IMR-90 (cell line): ENCODE measurements at regions not wholly inside any gene's neighbourhood (a gene's known extent, or its start where the extent isn't known, plus 50 kb on each side); places are given as distances from the start of the nearest gene placed in this dataset.

Experiments
- ATAC-seq: fragments of 200-7000 bp; cut with Tn5 transposase; 2 replicates; pipeline ENCODE4 v1.9.1; 2020; ENCODE audit warnings: low read depth, mild to moderate bottlenecking, moderate library complexity
- BruUV-seq: library from RNA; stranded (reverse); fragments of 400-500 nt; replicated peaks from 2 replicates; lab custom pipeline; 2021; lab: Mats Ljungman, UMichigan
- CTCF ChIA-PET: fragments of 300-600 bp; formaldehyde crosslinking; extraction: SDS; loops from one replicate; lab custom pipeline; 2021; ENCODE audit warnings: antibody characterized with exemption; lab: Yijun Ruan, JAX
- POLR2A ChIA-PET: fragments of 300-600 bp; sonication (Branson Sonifier 250); formaldehyde crosslinking; loops from one replicate; lab custom pipeline; 2022; ENCODE audit warnings: antibody characterized with exemption; ENCODE audit not compliant: unreplicated experiment; lab: Charles Lee
- DNase-seq: peaks from one replicate; pipeline ENCODE4 v3.0.0; 2013
- H2AFZ ChIP-seq: replicated peaks from 2 replicates; pipeline ENCODE3; 2013; ENCODE audit warnings: low read length, mild to moderate bottlenecking; ENCODE audit not compliant: poor library complexity
- H2AK5ac ChIP-seq: 2 replicates; pipeline ENCODE4 v1.6.1; 2013; ENCODE audit warnings: low read depth, low read length, inconsistent platforms
- H2AK9ac ChIP-seq: replicated peaks from 2 replicates; pipeline ENCODE3; 2013; ENCODE audit warnings: mild to moderate bottlenecking, low read depth, low read length, moderate library complexity; ENCODE audit not compliant: poor library complexity
- H2BK120ac ChIP-seq: 2 replicates; pipeline ENCODE4 v1.6.1; 2013; ENCODE audit warnings: low read depth, low read length, inconsistent platforms
- H2BK15ac ChIP-seq: 3 replicates; pipeline ENCODE4 v1.6.1; 2013; ENCODE audit warnings: low read depth, low read length, inconsistent platforms
- H2BK20ac ChIP-seq: 2 replicates; pipeline ENCODE4 v1.6.1; 2013; ENCODE audit warnings: low read depth, mild to moderate bottlenecking, inconsistent platforms, low read length, moderate library complexity
- H2BK5ac ChIP-seq: 2 replicates; pipeline ENCODE4 v1.6.1; 2013; ENCODE audit warnings: mild to moderate bottlenecking, low read depth, low read length, inconsistent platforms; ENCODE audit not compliant: poor library complexity, severe bottlenecking
- H3K14ac ChIP-seq: replicated peaks from 2 replicates; pipeline ENCODE4 v1.6.1; 2013; ENCODE audit warnings: low read depth, low read length, inconsistent platforms
- H3K18ac ChIP-seq: 2 replicates; pipeline ENCODE4 v1.6.1; 2013; ENCODE audit warnings: low read depth, low read length, control low read depth
- H3K23ac ChIP-seq: 2 replicates; pipeline ENCODE4 v1.6.1; 2013; ENCODE audit warnings: low read depth, low read length, inconsistent platforms
- H3K27ac ChIP-seq: 2 replicates; pipeline ENCODE4 v1.5.1; 2013; ENCODE audit warnings: mild to moderate bottlenecking, control low read depth, low read length; ENCODE audit not compliant: insufficient read depth
- H3K27me3 ChIP-seq: 2 replicates; pipeline ENCODE4 v1.6.1; 2013; ENCODE audit warnings: low read length; ENCODE audit not compliant: control insufficient read depth, insufficient read depth
- H3K36me3 ChIP-seq: 2 replicates; pipeline ENCODE4 v1.6.1; 2013; ENCODE audit warnings: low read length, mixed read lengths; ENCODE audit not compliant: control insufficient read depth, insufficient read depth
- H3K4ac ChIP-seq: 2 replicates; pipeline ENCODE4 v1.6.1; 2013; ENCODE audit warnings: low read depth, low read length, inconsistent platforms
- H3K4me1 ChIP-seq: 2 replicates; pipeline ENCODE4 v1.6.1; 2013; ENCODE audit warnings: low read length, mixed read lengths; ENCODE audit not compliant: control insufficient read depth, insufficient read depth
- H3K4me2 ChIP-seq: 2 replicates; pipeline ENCODE4 v1.6.1; 2013; ENCODE audit warnings: low read depth, mild to moderate bottlenecking, control low read depth, low read length, moderate library complexity
- H3K4me3 ChIP-seq: 2 replicates; pipeline ENCODE4 v1.5.1; 2013; ENCODE audit warnings: low read depth, mild to moderate bottlenecking, control low read depth, low read length, moderate library complexity; ENCODE audit not compliant: insufficient read depth
- H3K56ac ChIP-seq: 2 replicates; pipeline ENCODE4 v1.6.1; 2013; ENCODE audit warnings: low read length, inconsistent platforms; ENCODE audit not compliant: insufficient read depth; ENCODE audit errors: extremely low read depth
- H3K79me1 ChIP-seq, 2 experiments: 2 replicates each; pipeline ENCODE4 v1.6.1; 2013; ENCODE audit warnings: low read length in 2 of 2, inconsistent platforms in 1 of 2, low read depth in 1 of 2
- H3K9ac ChIP-seq: 2 replicates; pipeline ENCODE4 v1.6.1; 2013; ENCODE audit warnings: low read depth, low read length, control low read depth
- H3K9me1 ChIP-seq: 2 replicates; pipeline ENCODE4 v1.6.1; 2013; ENCODE audit warnings: low read length, inconsistent platforms; ENCODE audit not compliant: insufficient read depth
- H3K9me3 ChIP-seq: 2 replicates; pipeline ENCODE4 v1.6.1; 2013; ENCODE audit warnings: low read length; ENCODE audit not compliant: control insufficient read depth, insufficient read depth
- H4K20me1 ChIP-seq: 2 replicates; pipeline ENCODE4 v1.6.1; 2013; ENCODE audit warnings: low read length, inconsistent platforms; ENCODE audit not compliant: insufficient read depth
- H4K5ac ChIP-seq: 2 replicates; pipeline ENCODE4 v1.6.1; 2013; ENCODE audit warnings: mild to moderate bottlenecking, low read depth, low read length, control low read depth
- H4K8ac ChIP-seq, 2 experiments: 2 replicates each; pipeline ENCODE4 v1.6.1; 2013; ENCODE audit warnings: low read depth in 2 of 2, low read length in 2 of 2, control low read depth in 1 of 2, inconsistent platforms in 1 of 2
- H4K91ac ChIP-seq: 2 replicates; pipeline ENCODE4 v1.6.1; 2013; ENCODE audit warnings: low read depth, low read length, inconsistent platforms; ENCODE audit not compliant: insufficient read depth
- BHLHE40 ChIP-seq: fragments of 150-350 bp; IDR thresholded peaks from 2 replicates; pipeline ENCODE4 v1.6.1; 2016; ENCODE audit warnings: mild to moderate bottlenecking, low read depth, low read length
- CEBPB ChIP-seq: IDR thresholded peaks from 2 replicates; pipeline ENCODE4 v1.6.1; 2012; ENCODE audit warnings: low read depth, low read length, improper control_type of control experiment
- CHD1 ChIP-seq: IDR thresholded peaks from 2 replicates; pipeline ENCODE4 v1.6.1; 2012; ENCODE audit warnings: low read depth, low read length, improper control_type of control experiment
- ELK1 ChIP-seq: fragments of 150-350 bp; IDR thresholded peaks from 2 replicates; pipeline ENCODE4 v1.6.1; 2016; ENCODE audit warnings: low read depth, mild to moderate bottlenecking, low read length, moderate library complexity, borderline replicate concordance
- FOS ChIP-seq: fragments of 150-350 bp; IDR thresholded peaks from 2 replicates; pipeline ENCODE4 v1.6.1; 2016; ENCODE audit warnings: low read depth, low read length
- MAFK ChIP-seq: IDR thresholded peaks from 2 replicates; pipeline ENCODE4 v1.6.1; 2012; ENCODE audit warnings: low read depth, low read length, improper control_type of control experiment
- MAZ ChIP-seq: IDR thresholded peaks from 2 replicates; pipeline ENCODE4 v1.6.1; 2012; ENCODE audit warnings: low read depth, mild to moderate bottlenecking, low read length, improper control_type of control experiment, moderate library complexity, borderline replicate concordance
- MXI1 ChIP-seq: IDR thresholded peaks from 2 replicates; pipeline ENCODE4 v1.6.1; 2012; ENCODE audit warnings: low read depth, mild to moderate bottlenecking, low read length, moderate library complexity, borderline replicate concordance
- NFE2L2 ChIP-seq: fragments of 150-350 bp; IDR thresholded peaks from 2 replicates; pipeline ENCODE4 v1.6.1; 2016; ENCODE audit warnings: low read depth, mild to moderate bottlenecking, low read length
- POLR2A ChIP-seq: IDR thresholded peaks from 2 replicates; pipeline ENCODE4 v1.6.1; 2012; ENCODE audit warnings: mild to moderate bottlenecking, low read depth, low read length
- RAD21 ChIP-seq: IDR thresholded peaks from 2 replicates; pipeline ENCODE4 v1.6.1; 2012; ENCODE audit warnings: low read length, improper control_type of control experiment
- RCOR1 ChIP-seq: IDR thresholded peaks from 2 replicates; pipeline ENCODE4 v1.6.1; 2012; ENCODE audit warnings: mild to moderate bottlenecking, low read length, improper control_type of control experiment; ENCODE audit not compliant: insufficient replicate concordance
- RFX5 ChIP-seq: IDR thresholded peaks from 2 replicates; pipeline ENCODE4 v1.8.0; 2012; ENCODE audit warnings: low read depth, mild to moderate bottlenecking, low read length, moderate library complexity
- SMC3 ChIP-seq: fragments of 150-350 bp; IDR thresholded peaks from 2 replicates; pipeline ENCODE4 v1.6.1; 2016; ENCODE audit warnings: low read depth, mild to moderate bottlenecking, antibody characterized with exemption, low read length, moderate library complexity
- USF2 ChIP-seq: fragments of 150-350 bp; IDR thresholded peaks from 2 replicates; pipeline ENCODE4 v1.6.1; 2017; ENCODE audit warnings: mild to moderate bottlenecking, antibody characterized with exemption, low read length, low read depth
- WGBS, 2 experiments: methylation state at CpG; one replicate each; pipeline versions ENCODE4 v1.1.5 to v1.1.7; 2013; ENCODE audit warnings: missing lambda C conversion rate in 2 of 2; ENCODE audit not compliant: insufficient read length in 1 of 2; ENCODE audit errors: extremely low coverage in 2 of 2; 5-methylcytosine and 5-hydroxymethylcytosine counted together
- dilution Hi-C: fragments of 300-500 bp; cut with HindIII; formaldehyde crosslinking; loops from one replicate; pipeline ENCODE4 v1.14.3; 2018; ENCODE audit warnings: low sequenced_read_pairs; ENCODE audit not compliant: unreplicated experiment
- in situ Hi-C: fragments of 300-500 bp; cut with MboI; formaldehyde crosslinking; loops from 3 replicates; pipeline ENCODE4 v1.14.3; 2019; ENCODE audit warnings: low sequenced_read_pairs, inconsistent platforms, mixed read lengths
- intact Hi-C: fragments of 100-400 bp; cut with micrococcal nuclease; formaldehyde crosslinking; loops from 2 replicates; pipeline ENCODE4 v1.10.0; 2022
- TF ChIP-seq, protein P1 (sequence below): conservative IDR thresholded peaks from 2 replicates; pipeline ENCODE4 v1.5.1; 2012; ENCODE audit warnings: mild to moderate bottlenecking, low read depth, low read length, improper control_type of control experiment

DNA sequence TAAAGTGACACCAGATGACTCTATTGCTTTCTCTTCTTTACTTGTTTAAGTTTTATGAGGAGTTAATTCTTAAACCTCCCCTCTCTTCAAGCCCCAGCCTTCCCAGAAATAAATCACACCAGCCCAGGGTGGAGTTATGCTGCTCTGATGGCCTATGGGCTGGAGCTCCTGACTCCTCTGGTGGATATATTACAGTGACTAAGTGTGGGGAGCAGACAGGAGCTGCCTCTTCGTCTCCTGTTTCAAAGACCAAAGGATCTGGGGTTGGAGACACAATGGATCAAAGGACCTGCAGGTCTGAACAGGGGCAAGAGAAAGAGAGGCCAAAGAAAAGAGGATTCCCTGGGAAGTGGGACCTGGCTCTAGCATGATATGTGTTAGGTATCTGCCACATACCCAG is 312.0 kb upstream of the MSX2 start:
- CTCF ChIA-PET = no interaction called here
- TF ChIP-seq CHD1 (no peak), RAD21 (no peak), NFE2L2 (no peak), SMC3 (no peak), MAZ (no peak), POLR2A (no peak), FOS (no peak), CEBPB (no peak), MXI1 (no peak), USF2 (no peak), BHLHE40 (no peak), RCOR1 (no peak), RFX5 (no peak), MAFK (no peak), ELK1 (no peak)
- TF ChIP-seq, protein P1, sequence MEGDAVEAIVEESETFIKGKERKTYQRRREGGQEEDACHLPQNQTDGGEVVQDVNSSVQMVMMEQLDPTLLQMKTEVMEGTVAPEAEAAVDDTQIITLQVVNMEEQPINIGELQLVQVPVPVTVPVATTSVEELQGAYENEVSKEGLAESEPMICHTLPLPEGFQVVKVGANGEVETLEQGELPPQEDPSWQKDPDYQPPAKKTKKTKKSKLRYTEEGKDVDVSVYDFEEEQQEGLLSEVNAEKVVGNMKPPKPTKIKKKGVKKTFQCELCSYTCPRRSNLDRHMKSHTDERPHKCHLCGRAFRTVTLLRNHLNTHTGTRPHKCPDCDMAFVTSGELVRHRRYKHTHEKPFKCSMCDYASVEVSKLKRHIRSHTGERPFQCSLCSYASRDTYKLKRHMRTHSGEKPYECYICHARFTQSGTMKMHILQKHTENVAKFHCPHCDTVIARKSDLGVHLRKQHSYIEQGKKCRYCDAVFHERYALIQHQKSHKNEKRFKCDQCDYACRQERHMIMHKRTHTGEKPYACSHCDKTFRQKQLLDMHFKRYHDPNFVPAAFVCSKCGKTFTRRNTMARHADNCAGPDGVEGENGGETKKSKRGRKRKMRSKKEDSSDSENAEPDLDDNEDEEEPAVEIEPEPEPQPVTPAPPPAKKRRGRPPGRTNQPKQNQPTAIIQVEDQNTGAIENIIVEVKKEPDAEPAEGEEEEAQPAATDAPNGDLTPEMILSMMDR = no peak

More for the DNA sequence above, 312.0 kb upstream of the MSX2 start:
- POLR2A ChIA-PET = no interaction called here
- no peak for DNase-seq
- Histone ChIP-seq H3K36me3 (no peaks in the 10 kb centered on the region), H2AFZ (no peak overlapping the region), H3K4me1 (peaks cover 2% of the 10 kb centered on the region; the same call in 1 of the 2 replicates), H4K5ac (no peak overlapping the region), H3K18ac (no peak overlapping the region), H3K27me3 (no peaks in the 10 kb centered on the region; the same call in 1 of the 2 replicates), H4K91ac (no peak overlapping the region), H2AK5ac (no peak overlapping the region), H2BK20ac (no peak overlapping the region), H4K20me1 (no peaks in the 10 kb centered on the region), H2BK15ac (no peak overlapping the region), H3K79me1 (no peaks in the 10 kb centered on the region), H3K9me1 (no peaks in the 10 kb centered on the region), H3K9ac (no peak overlapping the region), H2AK9ac (no peak overlapping the region), H3K4me2 (no peak overlapping the region), H4K8ac (no peak overlapping the region), H3K56ac (no peak overlapping the region), H3K9me3 (no peaks in the 10 kb centered on the region), H2BK5ac (no peak overlapping the region), H2BK120ac (no peak overlapping the region), H3K14ac (no peak overlapping the region), H3K4me3 (no peak overlapping the region), H3K23ac (no peak overlapping the region), H3K4ac (no peak overlapping the region), H3K27ac (no peak overlapping the region)
- no TSS peak for BruUV-seq
- intact Hi-C loops (no loop called here), in situ Hi-C loops (loop anchor here (25.0 kb wide), 1 partner anchor 325 kb away; no protein-coding TSS in a partner anchor), dilution Hi-C loops (no loop called here)
- no peak for ATAC-seq
- no CpG with 5 or more reads among the region's 1 CpG for WGBS, 2 experiments
